ENCODE measurements at regions not wholly inside any gene's neighbourhood (a gene's known extent, or its start where the extent isn't known, plus 50 kb on each side); places are given as distances from the start of the nearest gene placed in this dataset.

GRCh38 chr9:99411479-99412115 lies 189.5 kb downstream of the SEC61B start:
- TF ChIP-seq CTCF (IDR thresholded peaks at IDR 0.05), result no peak
- TF ChIP-seq POLR2AphosphoS5 (IDR thresholded peaks at IDR 0.05), result no peak
- no peak for TF ChIP-seq EP300 (IDR thresholded peaks at IDR 0.05)
